Ascending aorta (tissue), 2 donors: ENCODE measurements at regions not wholly inside any gene's neighbourhood (a gene's known extent, or its start where the extent isn't known, plus 50 kb on each side); places are given as distances from the start of the nearest gene placed in this dataset.

Experiments used
- DNase-seq, 2 donors: peaks; one replicate each; pipeline ENCODE4 v3.0.0-alpha.2; 2019; ENCODE audit warnings: low spot score in 2 of 2
- H3K27ac ChIP-seq, 2 donors: fragments of 200-600 bp; sonication (generic); one replicate each; pipeline ENCODE4 v1.5.1; 2016 to 2017; ENCODE audit warnings: mild to moderate bottlenecking in 1 of 2
- H3K27me3 ChIP-seq: fragments of 200-600 bp; sonication (generic); one replicate; pipeline ENCODE4 v1.5.1; 2017
- H3K36me3 ChIP-seq, 2 donors: fragments of 200-600 bp; sonication (generic); one replicate each; pipeline ENCODE4 v1.5.1; 2016
- H3K4me1 ChIP-seq, 2 donors: fragments of 200-600 bp; sonication (generic); one replicate each; pipeline ENCODE4 v1.5.1; 2016 to 2017; ENCODE audit warnings: mild to moderate bottlenecking in 1 of 2
- H3K4me3 ChIP-seq, 2 donors: fragments of 200-600 bp; sonication (generic); one replicate each; pipeline ENCODE4 v1.5.1; 2016 to 2017; ENCODE audit warnings: mild to moderate bottlenecking in 1 of 2
- H3K9me3 ChIP-seq, 2 donors: fragments of 200-600 bp; sonication (generic); one replicate each; pipeline ENCODE4 v1.5.1; 2016
- intact Hi-C: fragments of 100-400 bp; cut with DNase I; formaldehyde crosslinking; loops from one replicate; pipeline ENCODE4 v1.15.1; 2023
- TF ChIP-seq, protein P1 (sequence below), 3 experiments: fragments of 200-600 bp in 2 of 3; fragments of 450-650 bp in 1 of 3; sonication (generic) in 2 of 3; IDR thresholded peaks; one replicate each; pipeline ENCODE4 v1.5.1; 2016 to 2019; ENCODE audit warnings: antibody characterized with exemption in 3 of 3, mild to moderate bottlenecking in 1 of 3, moderate library complexity in 1 of 3

GRCh38 chr2:188158337-188159100 lies 133.2 kb upstream of the GULP1 start:
- no peak for DNase-seq
- intact Hi-C loops, result no loop called here

DNA sequence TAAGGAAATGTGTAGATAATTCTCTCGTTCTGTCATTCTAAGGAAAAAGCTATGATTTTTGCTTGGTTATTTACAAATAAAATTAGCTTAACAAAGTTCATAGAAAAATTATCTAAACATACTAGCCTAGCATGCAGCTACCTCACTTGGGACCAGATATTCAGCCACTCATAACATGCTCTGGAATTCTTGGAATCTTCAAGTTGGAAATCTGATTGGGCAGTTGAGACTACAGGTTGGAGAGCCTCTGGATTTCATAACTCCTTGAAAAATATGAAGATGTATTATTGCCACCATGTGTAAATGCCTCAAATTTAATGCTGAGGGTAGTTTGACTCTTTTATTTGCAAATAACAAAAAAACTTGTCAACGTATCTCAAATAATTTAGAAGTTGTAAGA lies 132.2 kb upstream of the GULP1 start:
- no peak overlapping the region for H3K4me3 ChIP-seq
- no peaks in the 10 kb centered on the region for H3K27me3 ChIP-seq
- no peaks in the 10 kb centered on the region for H3K9me3 ChIP-seq
- H3K4me1 ChIP-seq, result no peaks in the 10 kb centered on the region
- no peaks in the 10 kb centered on the region for H3K36me3 ChIP-seq
- TF ChIP-seq, protein P1, sequence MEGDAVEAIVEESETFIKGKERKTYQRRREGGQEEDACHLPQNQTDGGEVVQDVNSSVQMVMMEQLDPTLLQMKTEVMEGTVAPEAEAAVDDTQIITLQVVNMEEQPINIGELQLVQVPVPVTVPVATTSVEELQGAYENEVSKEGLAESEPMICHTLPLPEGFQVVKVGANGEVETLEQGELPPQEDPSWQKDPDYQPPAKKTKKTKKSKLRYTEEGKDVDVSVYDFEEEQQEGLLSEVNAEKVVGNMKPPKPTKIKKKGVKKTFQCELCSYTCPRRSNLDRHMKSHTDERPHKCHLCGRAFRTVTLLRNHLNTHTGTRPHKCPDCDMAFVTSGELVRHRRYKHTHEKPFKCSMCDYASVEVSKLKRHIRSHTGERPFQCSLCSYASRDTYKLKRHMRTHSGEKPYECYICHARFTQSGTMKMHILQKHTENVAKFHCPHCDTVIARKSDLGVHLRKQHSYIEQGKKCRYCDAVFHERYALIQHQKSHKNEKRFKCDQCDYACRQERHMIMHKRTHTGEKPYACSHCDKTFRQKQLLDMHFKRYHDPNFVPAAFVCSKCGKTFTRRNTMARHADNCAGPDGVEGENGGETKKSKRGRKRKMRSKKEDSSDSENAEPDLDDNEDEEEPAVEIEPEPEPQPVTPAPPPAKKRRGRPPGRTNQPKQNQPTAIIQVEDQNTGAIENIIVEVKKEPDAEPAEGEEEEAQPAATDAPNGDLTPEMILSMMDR (IDR thresholded peaks at IDR 0.05), result no peak
- DNase-seq, result no peak
- no peak overlapping the region for H3K27ac ChIP-seq
- intact Hi-C loops, result no loop called here

More at GRCh38 chr2:188158337-188159100, 133.2 kb upstream of the GULP1 start:
- H3K27ac ChIP-seq, result no peak overlapping the region
- TF ChIP-seq, protein P1 (IDR thresholded peaks at IDR 0.05), result no peak
- no peaks in the 10 kb centered on the region for H3K27me3 ChIP-seq
- H3K9me3 ChIP-seq, result no peaks in the 10 kb centered on the region
- H3K36me3 ChIP-seq, result no peaks in the 10 kb centered on the region
- no peak overlapping the region for H3K4me3 ChIP-seq
- no peaks in the 10 kb centered on the region for H3K4me1 ChIP-seq

- Histone ChIP-seq H3K9me3 (no peaks in the 10 kb centered on the region), H3K4me1 (no peaks in the 10 kb centered on the region), H3K27ac (no peak overlapping the region), H3K4me3 (no peak overlapping the region), H3K27me3 (no peaks in the 10 kb centered on the region), H3K36me3 (no peaks in the 10 kb centered on the region)
- DNase-seq, result no peak
- intact Hi-C loops, result no loop called here
- TF ChIP-seq, protein P1 (IDR thresholded peaks at IDR 0.05), result no peak
Measured at GRCh38 chr2:188170356-188170755, 121.3 kb upstream of the GULP1 start.

GRCh38 chr2:188176620-188177019 lies 115.1 kb upstream of the GULP1 start:
- no peaks in the 10 kb centered on the region for H3K9me3 ChIP-seq
- H3K4me1 ChIP-seq, result no peaks in the 10 kb centered on the region
- H3K4me3 ChIP-seq, result no peak overlapping the region
- intact Hi-C loops, result no loop called here
- no peaks in the 10 kb centered on the region for H3K36me3 ChIP-seq
- no peak overlapping the region for H3K27ac ChIP-seq
- no peak for DNase-seq
- TF ChIP-seq, protein P1 (IDR thresholded peaks at IDR 0.05), result no peak
- no peaks in the 10 kb centered on the region for H3K27me3 ChIP-seq

DNA sequence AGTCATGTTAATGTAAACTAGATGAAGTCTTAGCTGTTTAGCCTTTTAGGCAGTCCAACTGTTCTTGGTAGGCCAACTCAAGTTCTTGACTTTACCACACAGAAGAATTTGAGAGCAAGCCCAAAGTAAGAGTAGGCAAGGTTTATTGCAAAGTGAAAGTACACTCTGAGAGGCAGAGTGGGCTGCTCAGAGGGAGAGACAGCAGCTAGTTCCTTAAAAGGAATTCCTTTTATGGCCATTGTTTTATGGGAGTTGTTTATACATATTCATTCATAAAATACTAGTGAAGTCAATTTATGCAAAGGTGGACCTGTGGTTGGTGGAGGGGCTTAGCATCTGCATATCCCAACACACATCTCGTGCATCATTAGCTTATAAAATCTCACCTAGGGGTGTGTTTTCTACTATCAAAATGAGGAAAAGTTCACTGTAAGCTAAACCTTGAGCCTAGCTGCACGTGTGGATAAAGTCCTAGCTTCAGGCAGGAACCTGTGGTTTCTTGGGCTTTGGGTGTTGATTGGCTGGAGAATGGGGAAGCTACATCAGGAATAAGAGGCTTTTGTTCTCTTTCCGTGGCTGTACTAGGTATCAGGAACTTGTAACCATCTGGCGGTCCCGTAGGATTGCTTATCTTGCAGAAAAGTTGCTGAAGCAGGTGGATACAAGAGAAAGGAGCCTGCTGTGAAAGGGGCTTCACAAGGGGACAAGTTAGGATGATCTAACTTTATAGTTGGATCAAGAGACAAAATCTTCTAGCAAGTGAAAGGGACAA lies 110.4 kb upstream of the GULP1 start:
- no peaks in the 10 kb centered on the region for H3K36me3 ChIP-seq
- TF ChIP-seq, protein P1 (IDR thresholded peaks at IDR 0.05), result no peak

More for the DNA sequence above, 110.4 kb upstream of the GULP1 start:
- DNase-seq, result no peak
- H3K27ac ChIP-seq, result no peak overlapping the region
- no peaks in the 10 kb centered on the region for H3K9me3 ChIP-seq
- H3K4me3 ChIP-seq, result no peak overlapping the region
- no peaks in the 10 kb centered on the region for H3K27me3 ChIP-seq
- no peaks in the 10 kb centered on the region for H3K4me1 ChIP-seq
- intact Hi-C loops, result no loop called here
